Activated B cell treated with CpG ODN at 0.5 μM for 24 hours (primary cell): ENCODE measurements at regions not wholly inside any gene's neighbourhood (a gene's known extent, or its start where the extent isn't known, plus 50 kb on each side); places are given as distances from the start of the nearest gene placed in this dataset.

Experiments
- ATAC-seq: fragments of 200-7000 bp; cut with Tn5 transposase; one replicate; pipeline ENCODE4 v1.10.0; 2021; ENCODE audit warnings: low read depth, mild to moderate bottlenecking, moderate library complexity
- CTCF ChIA-PET: fragments of 350-600 bp; sonication (Branson Sonifier 250); formaldehyde crosslinking; loops from one replicate; lab custom pipeline; 2021; ENCODE audit warnings: antibody characterized with exemption; lab: Charles Lee
- POLR2A ChIA-PET: fragments of 350-600 bp; sonication (Branson Sonifier 250); formaldehyde crosslinking; loops from one replicate; lab custom pipeline; 2021; ENCODE audit warnings: antibody characterized with exemption; lab: Charles Lee
- DNase-seq: peaks from one replicate; pipeline ENCODE4 v3.0.0; 2022
- H3K27ac Mint-ChIP-seq: one replicate; pipeline ENCODE4 v1.8.0; 2020; ENCODE audit warnings: mixed read lengths
- H3K27me3 Mint-ChIP-seq: one replicate; pipeline ENCODE4 v1.8.0; 2021; ENCODE audit warnings: mixed read lengths
- H3K36me3 Mint-ChIP-seq: one replicate; pipeline ENCODE4 v1.8.0; 2021; ENCODE audit warnings: low read depth, mixed read lengths
- H3K4me1 Mint-ChIP-seq: one replicate; pipeline ENCODE4 v1.8.0; 2021; ENCODE audit warnings: mixed read lengths
- H3K4me3 Mint-ChIP-seq: one replicate; pipeline ENCODE4 v1.8.0; 2020; ENCODE audit warnings: mild to moderate bottlenecking, mixed read lengths
- H3K9me3 Mint-ChIP-seq: one replicate; pipeline ENCODE4 v1.8.0; 2020; ENCODE audit warnings: mixed read lengths
- intact Hi-C: fragments of 100-400 bp; cut with micrococcal nuclease; formaldehyde crosslinking; loops from one replicate; pipeline ENCODE4 v1.15.1; 2024
- TF ChIP-seq, protein P1 (sequence below): fragments of 200-600 bp; IDR thresholded peaks from one replicate; pipeline ENCODE4 v1.8.0; 2022; ENCODE audit warnings: antibody characterized with exemption, mild to moderate bottlenecking

DNA sequence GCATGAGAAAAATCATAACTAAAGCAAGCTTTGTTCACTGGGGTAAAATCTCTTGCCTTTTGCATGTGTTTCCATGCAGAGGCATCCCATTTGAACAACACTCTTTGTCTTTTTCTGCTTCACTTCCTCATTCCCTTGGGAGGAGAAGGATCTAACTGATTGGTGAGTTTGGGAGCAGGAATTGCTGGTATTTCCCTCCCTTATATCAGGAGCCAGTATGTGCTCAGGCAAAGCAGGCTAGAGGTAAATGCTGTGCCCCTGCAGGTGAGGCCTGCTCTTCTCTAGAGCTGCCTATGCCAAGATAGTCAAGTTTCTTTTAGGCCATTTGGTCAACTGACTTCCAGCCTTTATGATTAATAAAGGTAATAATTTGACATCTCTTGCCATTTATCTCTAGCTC is 179.9 kb downstream of the COX7C start:
- no peaks in the 10 kb centered on the region for H3K4me1 Mint-ChIP-seq
- TF ChIP-seq, protein P1, sequence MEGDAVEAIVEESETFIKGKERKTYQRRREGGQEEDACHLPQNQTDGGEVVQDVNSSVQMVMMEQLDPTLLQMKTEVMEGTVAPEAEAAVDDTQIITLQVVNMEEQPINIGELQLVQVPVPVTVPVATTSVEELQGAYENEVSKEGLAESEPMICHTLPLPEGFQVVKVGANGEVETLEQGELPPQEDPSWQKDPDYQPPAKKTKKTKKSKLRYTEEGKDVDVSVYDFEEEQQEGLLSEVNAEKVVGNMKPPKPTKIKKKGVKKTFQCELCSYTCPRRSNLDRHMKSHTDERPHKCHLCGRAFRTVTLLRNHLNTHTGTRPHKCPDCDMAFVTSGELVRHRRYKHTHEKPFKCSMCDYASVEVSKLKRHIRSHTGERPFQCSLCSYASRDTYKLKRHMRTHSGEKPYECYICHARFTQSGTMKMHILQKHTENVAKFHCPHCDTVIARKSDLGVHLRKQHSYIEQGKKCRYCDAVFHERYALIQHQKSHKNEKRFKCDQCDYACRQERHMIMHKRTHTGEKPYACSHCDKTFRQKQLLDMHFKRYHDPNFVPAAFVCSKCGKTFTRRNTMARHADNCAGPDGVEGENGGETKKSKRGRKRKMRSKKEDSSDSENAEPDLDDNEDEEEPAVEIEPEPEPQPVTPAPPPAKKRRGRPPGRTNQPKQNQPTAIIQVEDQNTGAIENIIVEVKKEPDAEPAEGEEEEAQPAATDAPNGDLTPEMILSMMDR: no peak
- DNase-seq: no peak
- ChIA-PET POLR2A (no interaction called here), CTCF (no interaction called here)
- ATAC-seq: no peak
- H3K27ac Mint-ChIP-seq: no peak overlapping the region
- intact Hi-C loops: no loop called here
- no peaks in the 10 kb centered on the region for H3K9me3 Mint-ChIP-seq
- no peak overlapping the region for H3K4me3 Mint-ChIP-seq
- no peaks in the 10 kb centered on the region for H3K36me3 Mint-ChIP-seq
- H3K27me3 Mint-ChIP-seq: no peaks in the 10 kb centered on the region

DNA sequence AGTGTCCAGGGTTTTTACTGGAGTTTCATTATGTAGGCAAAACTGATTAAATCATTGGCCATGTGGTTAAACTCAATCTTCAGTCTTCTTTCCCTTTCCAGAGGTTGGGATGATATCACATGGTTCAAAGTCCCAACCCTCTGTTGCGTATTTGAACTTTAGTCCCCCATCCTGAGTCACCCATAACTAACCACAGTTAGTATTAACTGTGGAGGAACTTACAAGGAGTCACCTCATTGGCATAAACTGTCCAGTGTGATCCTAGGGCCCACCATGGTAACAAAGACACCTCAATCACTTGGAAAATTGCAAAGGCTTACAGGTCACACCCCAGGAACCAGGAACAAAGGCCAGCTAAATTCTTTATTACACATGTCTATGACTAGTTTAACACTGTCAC is 188.5 kb downstream of the COX7C start:
- DNase-seq (no peak), ATAC-seq (no peak)
- intact Hi-C loops: no loop called here
- Mint-ChIP-seq H3K27me3 (no peaks in the 10 kb centered on the region), H3K27ac (no peak overlapping the region), H3K4me1 (no peaks in the 10 kb centered on the region), H3K9me3 (peaks cover 6% of the 10 kb centered on the region), H3K4me3 (no peak overlapping the region), H3K36me3 (no peaks in the 10 kb centered on the region)
- CTCF ChIA-PET: no interaction called here
- POLR2A ChIA-PET: no interaction called here
- TF ChIP-seq, protein P1: no peak

DNA sequence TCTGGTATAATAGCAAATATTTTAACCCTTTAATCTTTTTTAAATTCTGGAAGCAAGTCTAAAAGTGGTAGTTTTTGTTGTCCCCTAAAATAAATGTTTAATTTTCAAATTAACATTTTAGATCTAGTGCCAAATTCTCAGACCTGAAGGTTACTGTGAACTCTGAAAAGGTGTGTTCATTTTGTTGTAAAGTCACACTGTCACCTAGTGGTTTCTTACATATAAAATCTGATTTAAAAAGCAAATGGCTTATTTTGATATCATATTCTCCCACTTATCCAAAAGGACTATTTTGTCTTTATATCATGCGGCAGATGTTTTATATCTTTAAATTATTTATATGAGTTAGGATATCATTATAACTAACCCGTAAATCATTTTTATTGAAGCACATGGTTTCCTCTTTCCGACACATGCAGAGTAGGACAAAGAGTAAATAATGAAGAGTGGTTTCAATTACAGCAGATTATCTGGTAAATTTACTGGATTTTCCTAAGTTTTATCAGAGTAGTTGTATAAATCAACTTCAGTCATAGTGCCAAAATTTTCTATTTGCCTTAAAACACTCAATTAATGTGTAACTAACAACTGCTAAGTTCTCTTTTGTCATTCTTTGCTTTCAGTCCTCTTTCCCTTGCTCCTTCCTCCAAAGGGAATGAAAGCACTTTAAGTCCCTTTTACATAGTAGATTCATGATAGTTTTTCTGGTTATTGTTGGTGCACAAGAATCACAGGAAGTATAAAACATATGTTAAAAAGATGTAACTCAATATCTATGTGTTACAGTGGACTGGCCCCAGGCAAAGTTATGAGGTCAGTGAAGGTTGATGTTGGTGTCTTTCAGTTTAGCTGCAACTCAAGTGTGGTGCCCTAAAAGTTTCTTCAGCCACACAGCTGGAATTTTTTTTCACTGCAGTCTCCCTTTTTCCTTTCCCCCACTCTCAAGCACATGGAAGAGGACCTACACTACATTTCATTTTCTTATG is 189.6 kb downstream of the COX7C start:
- ChIA-PET POLR2A (no interaction called here), CTCF (no interaction called here)
- Mint-ChIP-seq H3K4me3 (no peak overlapping the region), H3K36me3 (no peaks in the 10 kb centered on the region), H3K27ac (no peak overlapping the region), H3K9me3 (peaks cover 6% of the 10 kb centered on the region), H3K4me1 (no peaks in the 10 kb centered on the region), H3K27me3 (no peaks in the 10 kb centered on the region)
- DNase-seq (no peak), ATAC-seq (no peak)
- TF ChIP-seq, protein P1: no peak
- intact Hi-C loops: no loop called here

DNA sequence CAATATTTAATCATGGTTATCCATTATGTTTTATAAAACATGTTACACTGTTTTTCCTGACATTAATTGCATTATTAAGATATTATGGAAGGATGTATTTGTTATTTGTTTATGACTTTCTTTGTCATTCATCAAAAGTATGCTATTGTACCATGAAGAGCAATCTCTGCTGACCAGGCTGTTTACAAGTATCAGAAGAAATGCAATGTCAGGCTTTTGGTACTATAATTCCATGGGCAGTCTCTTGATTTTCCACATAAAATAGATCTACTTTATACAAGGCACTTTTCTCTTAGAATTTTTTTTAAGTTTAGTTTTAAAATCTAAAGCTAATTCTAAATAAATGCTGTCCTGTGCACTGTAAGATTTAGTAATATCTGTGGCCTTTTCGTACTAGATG is 196.6 kb downstream of the COX7C start:
- CTCF ChIA-PET: no interaction called here
- no peak overlapping the region for H3K27ac Mint-ChIP-seq
- ATAC-seq (no peak), DNase-seq (no peak)
- intact Hi-C loops: no loop called here
- H3K9me3 Mint-ChIP-seq: no peaks in the 10 kb centered on the region
- TF ChIP-seq, protein P1: no peak
- no peaks in the 10 kb centered on the region for H3K36me3 Mint-ChIP-seq
- no peak overlapping the region for H3K4me3 Mint-ChIP-seq
- POLR2A ChIA-PET: no interaction called here
- H3K4me1 Mint-ChIP-seq: no peaks in the 10 kb centered on the region
- no peaks in the 10 kb centered on the region for H3K27me3 Mint-ChIP-seq

DNA sequence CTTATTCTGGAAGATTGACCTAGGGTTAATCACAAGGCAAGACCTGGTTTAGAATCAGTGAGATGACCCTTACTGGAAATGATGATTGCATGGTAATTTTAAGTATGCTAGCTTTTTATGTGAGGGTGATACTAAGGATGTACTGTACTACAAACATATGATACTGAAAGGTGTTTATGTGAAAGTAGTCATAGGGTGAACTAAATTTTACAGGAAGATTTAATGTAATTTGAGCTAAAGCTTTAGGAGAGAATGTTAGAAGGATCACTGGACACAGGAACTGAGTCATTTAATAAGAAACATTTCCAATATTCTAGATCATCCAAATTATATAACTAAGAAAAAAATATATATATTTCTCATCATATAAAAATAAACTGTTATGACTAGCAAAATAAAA is 197.2 kb downstream of the COX7C start:
- CTCF ChIA-PET: no interaction called here
- TF ChIP-seq, protein P1: no peak

More for the DNA sequence above, 197.2 kb downstream of the COX7C start:
- Mint-ChIP-seq H3K27ac (no peak overlapping the region), H3K27me3 (no peaks in the 10 kb centered on the region), H3K4me3 (no peak overlapping the region), H3K9me3 (no peaks in the 10 kb centered on the region), H3K4me1 (no peaks in the 10 kb centered on the region), H3K36me3 (no peaks in the 10 kb centered on the region)
- no peak for DNase-seq
- POLR2A ChIA-PET: no interaction called here
- intact Hi-C loops: no loop called here
- no peak for ATAC-seq
